ENCODE measurements at regions not wholly inside any gene's neighbourhood (a gene's known extent, or its start where the extent isn't known, plus 50 kb on each side); places are given as distances from the start of the nearest gene placed in this dataset.

DNA sequence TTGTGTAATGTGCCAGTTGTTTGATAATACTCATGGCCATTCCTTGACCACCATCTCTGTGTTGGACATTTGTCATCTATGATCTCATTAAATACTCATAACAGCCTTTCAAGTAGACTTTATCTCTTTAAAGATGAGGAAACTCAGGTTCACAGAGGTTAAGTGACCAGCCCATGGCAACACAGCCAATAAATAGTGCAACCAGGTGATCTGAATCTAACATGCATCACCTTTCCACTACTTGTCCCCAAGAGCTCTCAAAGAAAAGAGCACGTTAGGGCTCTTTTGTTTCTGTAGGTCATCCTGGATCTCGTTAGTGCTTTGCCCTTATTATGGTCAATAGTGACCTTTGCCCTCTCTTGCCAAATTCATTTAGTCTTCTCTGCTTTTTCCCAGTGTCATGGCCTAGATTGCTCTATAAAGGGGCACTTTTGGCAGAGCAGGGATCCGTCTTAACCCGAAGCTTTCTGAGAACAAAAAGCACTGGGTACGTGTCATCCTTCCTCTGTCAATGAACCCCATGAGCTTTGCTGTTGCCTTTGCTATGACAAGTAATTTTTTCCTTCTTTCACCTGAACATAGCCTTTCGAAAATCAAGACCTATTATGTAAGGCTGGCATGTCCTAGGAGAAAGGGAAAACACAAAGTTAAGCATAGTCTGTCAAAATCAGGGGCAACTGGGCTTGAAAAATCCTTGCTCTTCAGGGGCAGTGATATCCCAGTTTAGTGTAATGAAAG lies 88.0 kb upstream of the PLXNA2 start:
- no peak overlapping the region for H3K4me3 ChIP-seq (ENCODE audit: control insufficient read depth, low read depth, low read length)
- DNase-seq (ENCODE audit: low read depth) = no peak
- no peak for TF ChIP-seq CTCF (IDR thresholded peaks at IDR 0.05; ENCODE audit: control insufficient read depth, insufficient read depth, low read depth, low read length, missing control alignments)

DNA sequence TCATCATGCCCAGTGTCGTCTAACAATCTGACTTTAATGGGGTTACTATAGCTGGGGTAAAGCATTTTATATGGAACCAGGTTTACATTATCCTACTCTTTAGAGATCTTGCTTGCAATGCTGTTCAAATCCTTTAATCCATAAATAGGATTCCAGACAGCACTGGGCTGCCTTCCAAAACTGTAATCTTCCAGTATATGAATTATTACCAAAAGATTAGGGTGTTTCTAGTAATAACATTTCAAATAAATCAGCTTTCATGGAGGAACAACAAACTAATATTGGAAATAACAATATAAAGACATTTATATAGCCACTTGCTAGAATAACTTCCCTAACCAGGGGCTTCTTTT lies 88.6 kb upstream of the PLXNA2 start:
- DNase-seq (ENCODE audit: low read depth) = no peak
- no peak for TF ChIP-seq CTCF (IDR thresholded peaks at IDR 0.05; ENCODE audit: control insufficient read depth, insufficient read depth, low read depth, low read length, missing control alignments)
- no peak overlapping the region for H3K4me3 ChIP-seq (ENCODE audit: control insufficient read depth, low read depth, low read length)

GRCh38 chr1:208333676-208334075 lies 89.5 kb upstream of the PLXNA2 start:
- no peak overlapping the region for H3K4me3 ChIP-seq (ENCODE audit: control insufficient read depth, low read depth, low read length)
- no peak for DNase-seq (ENCODE audit: low read depth)
- TF ChIP-seq CTCF (IDR thresholded peaks at IDR 0.05; ENCODE audit: control insufficient read depth, insufficient read depth, low read depth, low read length, missing control alignments) = no peak

DNA sequence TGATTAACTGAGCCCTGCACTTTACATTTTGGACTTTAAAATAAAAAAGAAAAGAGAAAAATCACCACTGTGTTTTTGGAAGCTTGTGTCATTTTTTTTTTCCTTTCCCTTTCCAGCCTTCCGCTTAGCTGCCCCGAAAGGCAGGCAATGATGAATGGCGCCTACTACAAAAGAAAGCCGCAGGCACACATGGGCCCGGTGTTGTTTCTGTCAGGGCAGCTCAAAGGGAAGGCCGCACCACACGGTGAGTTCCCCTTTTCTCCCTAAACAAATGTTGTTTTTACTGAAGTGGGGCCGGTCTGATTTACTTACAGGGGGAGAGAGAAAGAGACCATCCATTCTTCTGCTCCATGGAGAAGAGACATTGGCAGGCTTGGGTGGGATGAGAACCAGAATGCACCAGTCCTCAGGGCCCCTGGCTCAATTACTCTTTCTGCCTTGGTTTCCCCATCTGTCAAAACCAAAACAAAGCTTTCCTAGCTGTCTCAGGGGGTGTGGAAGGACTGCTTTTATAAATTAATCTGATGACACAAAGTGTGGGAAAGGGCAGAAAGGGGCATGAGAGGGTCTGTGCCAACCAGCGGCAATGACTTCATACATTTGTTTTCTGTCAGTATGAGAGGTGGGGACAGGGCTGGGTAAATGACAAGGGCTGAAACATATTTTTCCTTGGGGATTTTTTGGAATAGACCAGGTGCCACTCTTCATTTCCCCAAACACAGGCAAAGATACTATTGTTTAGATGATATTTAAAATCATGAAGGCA lies 91.4 kb upstream of the PLXNA2 start:
- no peak for DNase-seq (ENCODE audit: low read depth)
- no peak for TF ChIP-seq CTCF (IDR thresholded peaks at IDR 0.05; ENCODE audit: control insufficient read depth, insufficient read depth, low read depth, low read length, missing control alignments)

DNA sequence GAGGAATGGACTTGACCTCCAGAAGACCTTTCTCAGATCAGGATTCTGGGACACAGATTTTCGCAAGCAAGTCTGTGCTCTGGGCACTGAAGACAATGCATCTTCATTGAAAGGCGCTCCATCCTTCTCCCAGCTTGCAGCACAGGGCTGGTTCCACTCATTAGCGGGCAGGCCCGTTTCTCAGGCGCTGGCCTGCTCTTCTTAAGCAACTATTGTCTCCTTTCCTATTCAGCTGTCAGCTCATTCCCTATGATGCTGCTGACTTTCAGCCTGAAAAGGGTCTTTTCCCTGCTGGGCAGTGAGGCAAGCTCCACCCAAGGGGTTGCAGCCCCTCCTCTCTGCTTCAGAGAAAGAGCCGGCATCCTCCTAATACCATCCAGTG lies 91.9 kb upstream of the PLXNA2 start:
- no peak overlapping the region for H3K4me3 ChIP-seq (ENCODE audit: control insufficient read depth, low read depth, low read length)
- no peak for TF ChIP-seq CTCF (IDR thresholded peaks at IDR 0.05; ENCODE audit: control insufficient read depth, insufficient read depth, low read depth, low read length, missing control alignments)
- no peak for DNase-seq (ENCODE audit: low read depth)

More for the DNA sequence above, 91.4 kb upstream of the PLXNA2 start:
- H3K4me3 ChIP-seq (ENCODE audit: control insufficient read depth, low read depth, low read length) = no peak overlapping the region

DNA sequence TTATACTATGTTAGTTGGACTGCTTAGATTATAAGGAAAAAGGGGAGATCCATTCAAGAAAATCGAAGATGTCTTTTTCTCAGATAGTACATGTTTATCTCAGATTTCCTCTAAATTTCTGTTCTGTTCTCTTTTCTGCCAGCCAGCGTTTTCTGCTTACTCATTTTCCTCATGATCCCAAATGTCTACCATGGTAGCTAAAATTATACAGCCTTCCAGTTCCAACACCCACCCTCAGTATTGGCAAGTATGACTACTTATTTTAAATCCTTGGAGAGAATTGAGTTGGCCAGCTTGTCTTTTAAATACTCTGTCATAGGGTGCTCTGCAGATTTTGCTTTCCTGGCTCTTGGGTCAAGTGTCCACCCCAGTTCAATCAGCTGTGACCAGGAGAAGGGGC lies 95.7 kb upstream of the PLXNA2 start:
- no peak for DNase-seq (ENCODE audit: low read depth)
- TF ChIP-seq CTCF (IDR thresholded peaks at IDR 0.05; ENCODE audit: control insufficient read depth, insufficient read depth, low read depth, low read length, missing control alignments) = no peak
- H3K4me3 ChIP-seq (ENCODE audit: control insufficient read depth, low read depth, low read length) = no peak overlapping the region

Data from AG09309 (cell line).